Thyroid gland (tissue), 4 donors: ENCODE measurements at regions not wholly inside any gene's neighbourhood (a gene's known extent, or its start where the extent isn't known, plus 50 kb on each side); places are given as distances from the start of the nearest gene placed in this dataset.

Experiments used
- DNase-seq, 2 donors: peaks; one replicate each; pipeline ENCODE4 v3.0.0-alpha.2; 2019
- H3K27ac ChIP-seq, 3 donors: fragments of 200-600 bp; sonication (generic); 1 replicate in 2 of 3; 2 replicates in 1 of 3; pipeline ENCODE4 v1.5.1; 2016 to 2019; ENCODE audit warnings: mild to moderate bottlenecking in 1 of 3, moderate library complexity in 1 of 3
- H3K27me3 ChIP-seq: fragments of 200-600 bp; sonication (generic); one replicate; pipeline ENCODE4 v1.5.1; 2019
- H3K36me3 ChIP-seq, 2 donors: fragments of 200-600 bp; sonication (generic); one replicate each; pipeline ENCODE4 v1.5.1; 2016 to 2019
- H3K4me1 ChIP-seq, 2 donors: fragments of 200-600 bp; sonication (generic); one replicate each; pipeline ENCODE4 v1.5.1; 2017 to 2019
- H3K4me3 ChIP-seq, 3 donors: fragments of 200-600 bp; sonication (generic); replicated peaks in 1 of 3; 1 replicate in 2 of 3; 2 replicates in 1 of 3; pipeline ENCODE4 v1.5.1; 2016; ENCODE audit warnings: mild to moderate bottlenecking in 1 of 3
- H3K9me3 ChIP-seq: fragments of 200-600 bp; sonication (generic); one replicate; pipeline ENCODE4 v1.5.1; 2017
- POLR2A ChIP-seq, 2 donors: fragments of 450-650 bp; IDR thresholded peaks; one replicate each; pipeline ENCODE4 v1.6.1; 2017; ENCODE audit warnings: antibody characterized with exemption in 2 of 2, mild to moderate bottlenecking in 2 of 2, moderate library complexity in 1 of 2
- WGBS, 2 donors: methylation state at CpG; one replicate each; pipeline ENCODE4 v1.1.5; 2017; 5-methylcytosine and 5-hydroxymethylcytosine counted together
- intact Hi-C: fragments of 100-400 bp; cut with DNase I; formaldehyde crosslinking; loops from one replicate; pipeline ENCODE4 v1.15.1; 2023
- TF ChIP-seq, protein P1 (sequence below), 6 experiments: fragments of 200-600 bp in 3 of 6; fragments of 450-650 bp in 3 of 6; sonication (generic) in 3 of 6; IDR thresholded peaks; one replicate each; pipeline ENCODE4 v1.5.1; 2016 to 2019; ENCODE audit warnings: antibody characterized with exemption in 6 of 6, mild to moderate bottlenecking in 2 of 6, inconsistent platforms in 1 of 6, moderate library complexity in 1 of 6

DNA sequence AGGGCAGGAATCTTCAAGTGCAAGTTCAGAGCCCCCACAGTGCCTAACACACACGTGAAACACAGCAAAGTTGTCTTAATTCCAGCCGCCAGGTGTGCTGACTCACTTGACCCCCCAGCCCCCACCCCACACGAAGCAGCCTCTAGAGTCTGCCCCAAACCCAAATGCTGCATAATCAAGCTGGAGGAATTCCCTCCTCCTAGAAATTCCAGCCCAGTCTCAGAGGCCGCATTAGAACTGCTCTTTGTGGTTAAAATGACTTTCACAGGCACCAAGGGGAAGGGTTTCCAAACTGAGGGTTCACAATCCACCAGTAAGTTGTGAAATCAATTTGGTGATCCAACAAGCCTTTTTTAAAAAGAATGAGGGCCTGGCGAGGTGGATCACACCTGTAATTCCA is 67.0 kb upstream of the PLXNA4 start:
- TF ChIP-seq POLR2A (IDR thresholded peaks at IDR 0.05) = no peak
- TF ChIP-seq, protein P1, sequence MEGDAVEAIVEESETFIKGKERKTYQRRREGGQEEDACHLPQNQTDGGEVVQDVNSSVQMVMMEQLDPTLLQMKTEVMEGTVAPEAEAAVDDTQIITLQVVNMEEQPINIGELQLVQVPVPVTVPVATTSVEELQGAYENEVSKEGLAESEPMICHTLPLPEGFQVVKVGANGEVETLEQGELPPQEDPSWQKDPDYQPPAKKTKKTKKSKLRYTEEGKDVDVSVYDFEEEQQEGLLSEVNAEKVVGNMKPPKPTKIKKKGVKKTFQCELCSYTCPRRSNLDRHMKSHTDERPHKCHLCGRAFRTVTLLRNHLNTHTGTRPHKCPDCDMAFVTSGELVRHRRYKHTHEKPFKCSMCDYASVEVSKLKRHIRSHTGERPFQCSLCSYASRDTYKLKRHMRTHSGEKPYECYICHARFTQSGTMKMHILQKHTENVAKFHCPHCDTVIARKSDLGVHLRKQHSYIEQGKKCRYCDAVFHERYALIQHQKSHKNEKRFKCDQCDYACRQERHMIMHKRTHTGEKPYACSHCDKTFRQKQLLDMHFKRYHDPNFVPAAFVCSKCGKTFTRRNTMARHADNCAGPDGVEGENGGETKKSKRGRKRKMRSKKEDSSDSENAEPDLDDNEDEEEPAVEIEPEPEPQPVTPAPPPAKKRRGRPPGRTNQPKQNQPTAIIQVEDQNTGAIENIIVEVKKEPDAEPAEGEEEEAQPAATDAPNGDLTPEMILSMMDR (IDR thresholded peaks at IDR 0.05) = no peak
- Histone ChIP-seq H3K27ac (no peak overlapping the region), H3K9me3 (no peaks in the 10 kb centered on the region), H3K4me1 (no peaks in the 10 kb centered on the region), H3K4me3 (no peak overlapping the region), H3K27me3 (no peaks in the 10 kb centered on the region), H3K36me3 (no peaks in the 10 kb centered on the region)
- WGBS, 2 donors = 70 to 72% methylated on average over 5 of the region's 5 CpGs
- DNase-seq = no peak
- intact Hi-C loops = no loop called here

DNA sequence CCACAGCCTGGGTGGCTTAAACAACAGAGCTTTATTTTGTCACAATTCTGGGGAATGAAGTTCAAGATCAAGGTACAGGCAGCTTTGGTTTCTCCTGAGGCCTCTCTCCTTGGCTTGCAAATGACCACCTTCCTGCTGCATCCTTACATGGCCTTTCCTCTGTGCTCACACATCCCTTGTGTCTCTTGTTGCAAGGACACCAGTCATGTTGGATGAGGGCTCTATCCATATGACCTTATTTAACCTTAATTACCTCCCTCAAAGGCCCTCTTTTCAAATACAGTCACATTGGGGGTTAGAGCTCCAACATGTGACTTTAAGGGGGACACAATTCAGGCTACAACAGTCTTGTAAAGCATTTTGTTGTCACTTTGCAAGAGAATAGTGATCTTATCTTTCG is 65.0 kb upstream of the PLXNA4 start:
- Histone ChIP-seq H3K9me3 (no peaks in the 10 kb centered on the region), H3K27me3 (no peaks in the 10 kb centered on the region), H3K36me3 (no peaks in the 10 kb centered on the region), H3K4me3 (no peak overlapping the region), H3K27ac (no peak overlapping the region), H3K4me1 (no peaks in the 10 kb centered on the region)
- TF ChIP-seq, protein P1 (IDR thresholded peaks at IDR 0.05) = no peak
- no peak for TF ChIP-seq POLR2A (IDR thresholded peaks at IDR 0.05)
- no peak for DNase-seq
- intact Hi-C loops = no loop called here
- WGBS, 2 donors = 94 to 98% methylated on average over 1 of the region's 1 CpG

DNA sequence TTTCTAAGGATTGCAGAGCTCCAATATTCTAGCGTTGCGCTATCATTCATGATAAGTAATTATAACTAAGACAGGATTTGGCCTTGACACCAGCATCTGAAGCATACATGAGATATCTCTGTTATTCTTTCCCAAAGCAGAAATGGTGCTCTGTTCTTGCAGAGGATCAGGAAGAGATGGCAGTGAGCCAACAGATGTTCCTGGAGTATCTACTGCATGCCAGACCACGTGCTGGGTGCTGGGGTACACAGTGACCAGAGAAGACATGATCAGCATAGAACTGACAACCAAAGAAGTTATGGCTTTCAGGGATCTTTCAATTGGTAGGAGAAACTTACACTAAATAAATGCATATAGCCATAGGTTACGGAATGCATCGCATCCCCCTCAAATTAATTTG is 63.7 kb upstream of the PLXNA4 start:
- Histone ChIP-seq H3K36me3 (no peaks in the 10 kb centered on the region), H3K9me3 (no peaks in the 10 kb centered on the region), H3K4me1 (no peaks in the 10 kb centered on the region), H3K27ac (no peak overlapping the region), H3K4me3 (no peak overlapping the region), H3K27me3 (no peaks in the 10 kb centered on the region)
- intact Hi-C loops = no loop called here
- no peak for DNase-seq
- WGBS, 2 donors = 77 to 81% methylated on average over 5 of the region's 5 CpGs
- TF ChIP-seq POLR2A (IDR thresholded peaks at IDR 0.05) = no peak
- TF ChIP-seq, protein P1 (IDR thresholded peaks at IDR 0.05) = no peak

DNA sequence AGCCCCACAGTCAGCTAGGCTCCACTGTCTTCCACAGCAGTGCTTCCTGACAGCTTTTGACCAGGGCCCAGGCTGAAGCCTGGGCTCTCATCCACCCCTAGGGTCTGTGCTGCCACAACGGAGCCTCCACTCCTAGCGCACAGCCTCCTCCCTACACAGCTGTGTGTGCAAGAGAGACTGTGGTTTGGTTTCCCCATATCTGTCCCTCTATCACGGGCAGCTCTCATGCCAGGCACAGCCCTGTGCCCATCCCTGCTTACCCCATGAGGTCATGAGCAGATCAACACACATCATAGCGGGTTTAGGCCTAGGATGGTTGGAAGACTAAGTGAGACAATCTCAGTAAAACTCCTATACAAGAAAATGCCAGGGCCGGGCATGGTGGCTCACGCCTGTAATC is 61.7 kb upstream of the PLXNA4 start:
- TF ChIP-seq POLR2A (IDR thresholded peaks at IDR 0.05) = no peak
- TF ChIP-seq, protein P1 (IDR thresholded peaks at IDR 0.05) = no peak
- Histone ChIP-seq H3K9me3 (no peaks in the 10 kb centered on the region), H3K36me3 (no peaks in the 10 kb centered on the region), H3K4me1 (no peaks in the 10 kb centered on the region), H3K27ac (no peak overlapping the region), H3K4me3 (no peak overlapping the region), H3K27me3 (no peaks in the 10 kb centered on the region)
- WGBS, 2 donors = 89 to 94% methylated on average over 6 of the region's 6 CpGs
- DNase-seq = no peak
- intact Hi-C loops = no loop called here

DNA sequence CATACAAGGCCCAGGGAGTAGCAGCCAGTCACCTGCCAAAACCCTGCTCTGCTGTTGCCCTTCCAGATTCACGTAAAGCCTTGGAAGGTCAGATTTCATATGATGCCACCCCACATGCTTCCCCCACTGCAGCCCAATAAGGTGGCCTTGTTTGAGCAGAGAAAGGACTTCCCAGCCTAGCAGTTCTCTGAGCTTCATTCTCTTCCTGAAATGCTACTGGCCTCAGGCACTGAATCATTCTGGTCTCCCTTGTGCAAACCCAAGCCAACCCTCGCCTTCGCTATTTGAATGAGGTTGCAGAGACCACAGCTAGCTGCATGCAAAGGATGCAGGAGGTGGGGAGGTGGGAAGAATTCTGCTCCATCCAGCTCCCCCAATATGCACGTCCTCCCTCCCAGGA is 60.3 kb upstream of the PLXNA4 start:
- H3K4me1 ChIP-seq = no peaks in the 10 kb centered on the region
- H3K27ac ChIP-seq = no peak overlapping the region
- TF ChIP-seq, protein P1 (IDR thresholded peaks at IDR 0.05) = no peak
- no peak for TF ChIP-seq POLR2A (IDR thresholded peaks at IDR 0.05)
- WGBS, 2 donors = 75 to 80% methylated on average over 4 of the region's 4 CpGs
- H3K9me3 ChIP-seq = no peaks in the 10 kb centered on the region
- no peak overlapping the region for H3K4me3 ChIP-seq
- intact Hi-C loops = no loop called here
- no peaks in the 10 kb centered on the region for H3K27me3 ChIP-seq
- DNase-seq = no peak
- H3K36me3 ChIP-seq = no peaks in the 10 kb centered on the region
